ENCODE measurements at regions not wholly inside any gene's neighbourhood (a gene's known extent, or its start where the extent isn't known, plus 50 kb on each side); places are given as distances from the start of the nearest gene placed in this dataset.

GRCh38 chr12:59134750-59135149 lies 214.4 kb upstream of the LRIG3 start:
- peaks cover 0 to 7% (median 3%) of the 10 kb centered on the region in 3 donors for H3K4me1 ChIP-seq
- H3K27me3 ChIP-seq, result no peaks in the 10 kb centered on the region
- ATAC-seq (no peak), DNase-seq (no peak), FAIRE-seq (no peak)
- intact Hi-C loops (cut with DNase I), result no loop called here
- no peak overlapping the region for H3K4me3 ChIP-seq
- H3K9me3 ChIP-seq, result no peaks in the 10 kb centered on the region
- H3K36me3 ChIP-seq, result no peaks in the 10 kb centered on the region
- H3K27ac ChIP-seq, result no peak overlapping the region
- WGBS, 2 donors, result 23 to 28% methylated on average over 2 of the region's 2 CpGs
- TF ChIP-seq, protein P1, sequence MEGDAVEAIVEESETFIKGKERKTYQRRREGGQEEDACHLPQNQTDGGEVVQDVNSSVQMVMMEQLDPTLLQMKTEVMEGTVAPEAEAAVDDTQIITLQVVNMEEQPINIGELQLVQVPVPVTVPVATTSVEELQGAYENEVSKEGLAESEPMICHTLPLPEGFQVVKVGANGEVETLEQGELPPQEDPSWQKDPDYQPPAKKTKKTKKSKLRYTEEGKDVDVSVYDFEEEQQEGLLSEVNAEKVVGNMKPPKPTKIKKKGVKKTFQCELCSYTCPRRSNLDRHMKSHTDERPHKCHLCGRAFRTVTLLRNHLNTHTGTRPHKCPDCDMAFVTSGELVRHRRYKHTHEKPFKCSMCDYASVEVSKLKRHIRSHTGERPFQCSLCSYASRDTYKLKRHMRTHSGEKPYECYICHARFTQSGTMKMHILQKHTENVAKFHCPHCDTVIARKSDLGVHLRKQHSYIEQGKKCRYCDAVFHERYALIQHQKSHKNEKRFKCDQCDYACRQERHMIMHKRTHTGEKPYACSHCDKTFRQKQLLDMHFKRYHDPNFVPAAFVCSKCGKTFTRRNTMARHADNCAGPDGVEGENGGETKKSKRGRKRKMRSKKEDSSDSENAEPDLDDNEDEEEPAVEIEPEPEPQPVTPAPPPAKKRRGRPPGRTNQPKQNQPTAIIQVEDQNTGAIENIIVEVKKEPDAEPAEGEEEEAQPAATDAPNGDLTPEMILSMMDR (IDR thresholded peaks at IDR 0.05), result no peak

- TF ChIP-seq, protein P1 (IDR thresholded peaks at IDR 0.05), result no peak
- no peak for ATAC-seq
- H3K4me3 ChIP-seq, result no peak overlapping the region
- intact Hi-C loops (cut with DNase I), result no loop called here
- no peak for DNase-seq
- no peaks in the 10 kb centered on the region for H3K27me3 ChIP-seq
- no peak overlapping the region for H3K27ac ChIP-seq
- no peak for FAIRE-seq
- 64 to 71% methylated on average over 3 of the region's 3 CpGs for WGBS, 2 donors
- no peaks in the 10 kb centered on the region for H3K9me3 ChIP-seq
- H3K4me1 ChIP-seq, result peaks cover 0 to 7% (median 3%) of the 10 kb centered on the region in 3 donors
- no peaks in the 10 kb centered on the region for H3K36me3 ChIP-seq
Observed at GRCh38 chr12:59131462-59131861, 211.2 kb upstream of the LRIG3 start.

DNA sequence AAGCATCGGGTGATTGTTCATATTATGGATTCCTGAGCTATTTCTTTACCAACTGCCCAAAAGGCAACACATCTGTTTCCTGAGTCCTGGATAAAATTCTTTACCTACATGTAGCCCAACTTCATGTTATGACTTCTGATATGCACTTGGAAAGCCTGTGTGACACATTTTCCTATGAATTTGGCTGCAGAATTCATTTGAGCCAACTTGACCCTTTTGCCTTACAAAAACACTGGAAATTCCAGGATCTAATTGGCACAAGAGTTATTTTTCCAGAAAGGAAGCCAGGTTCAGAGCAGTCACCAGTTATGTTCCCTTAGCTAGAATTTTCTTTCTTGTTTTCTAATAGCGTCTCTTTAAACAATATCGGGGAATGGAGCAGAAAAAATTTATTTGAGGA lies 202.5 kb upstream of the LRIG3 start:
- DNase-seq, result no peak
- intact Hi-C loops (cut with DNase I), result no loop called here
- H3K9me3 ChIP-seq, result no peaks in the 10 kb centered on the region
- no peak overlapping the region for H3K27ac ChIP-seq
- 50 to 81% methylated on average over 3 of the region's 3 CpGs for WGBS, 2 donors
- no peaks in the 10 kb centered on the region for H3K4me1 ChIP-seq
- H3K27me3 ChIP-seq, result no peaks in the 10 kb centered on the region
- no peaks in the 10 kb centered on the region for H3K36me3 ChIP-seq
- H3K4me3 ChIP-seq, result no peak overlapping the region
- FAIRE-seq, result no peak
- TF ChIP-seq, protein P1 (IDR thresholded peaks at IDR 0.05), result no peak
- no peak for ATAC-seq

DNA sequence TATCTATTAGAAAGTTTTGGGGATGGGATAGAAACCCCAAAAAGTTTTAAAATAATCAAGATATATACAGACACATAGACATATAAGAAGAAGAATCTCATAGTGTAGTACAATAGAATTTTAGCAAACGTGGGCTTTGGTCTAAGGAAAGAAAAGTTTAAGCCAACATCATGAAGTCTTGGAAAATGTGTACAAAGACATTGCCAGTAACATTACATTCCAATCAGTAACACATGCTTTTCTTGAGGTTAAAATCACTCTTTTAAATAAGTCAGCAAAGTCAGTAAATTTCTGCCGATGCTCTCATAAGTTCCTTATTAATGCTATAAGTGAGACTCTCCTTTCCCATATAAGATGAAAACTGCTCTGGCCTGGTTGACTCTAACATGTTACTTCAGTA lies 201.1 kb upstream of the LRIG3 start:
- no peaks in the 10 kb centered on the region for H3K4me1 ChIP-seq
- FAIRE-seq (no peak), DNase-seq (no peak), ATAC-seq (no peak)
- intact Hi-C loops (cut with DNase I), result no loop called here
- H3K36me3 ChIP-seq, result no peaks in the 10 kb centered on the region
- TF ChIP-seq, protein P1 (IDR thresholded peaks at IDR 0.05), result no peak
- H3K9me3 ChIP-seq, result no peaks in the 10 kb centered on the region
- H3K27ac ChIP-seq, result no peak overlapping the region
- H3K4me3 ChIP-seq, result no peak overlapping the region
- H3K27me3 ChIP-seq, result no peaks in the 10 kb centered on the region
- WGBS, 2 donors, result 86 to 89% methylated on average over 2 of the region's 2 CpGs

DNA sequence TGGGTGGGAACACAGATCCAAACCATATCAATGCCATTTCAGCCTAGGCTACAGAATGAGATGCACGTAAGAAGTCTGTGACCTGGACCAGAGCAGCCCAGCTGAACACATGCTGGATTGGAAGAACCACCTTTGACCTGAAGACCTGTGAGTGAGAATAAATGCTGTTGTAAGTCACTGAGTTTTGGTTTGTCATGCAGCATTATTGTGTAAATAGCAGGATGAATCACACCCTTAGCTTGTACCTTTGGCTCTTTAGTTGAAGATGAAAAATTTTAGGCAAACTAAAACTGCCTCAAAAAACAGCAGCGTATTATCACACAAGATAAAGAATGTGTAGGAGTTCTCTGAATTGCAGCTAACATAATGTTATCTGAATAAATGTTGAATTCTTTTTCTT lies 199.4 kb upstream of the LRIG3 start:
- Histone ChIP-seq H3K27me3 (no peaks in the 10 kb centered on the region), H3K27ac (no peak overlapping the region), H3K4me1 (no peaks in the 10 kb centered on the region), H3K9me3 (no peaks in the 10 kb centered on the region), H3K4me3 (no peak overlapping the region), H3K36me3 (no peaks in the 10 kb centered on the region)
- intact Hi-C loops (cut with DNase I), result no loop called here
- FAIRE-seq (no peak), ATAC-seq (no peak), DNase-seq (no peak)
- 92 to 94% methylated on average over 2 of the region's 2 CpGs for WGBS, 2 donors
- TF ChIP-seq, protein P1 (IDR thresholded peaks at IDR 0.05), result no peak

All from pancreas (tissue), 10 donors.